ENCODE measurements at regions not wholly inside any gene's neighbourhood (a gene's known extent, or its start where the extent isn't known, plus 50 kb on each side); places are given as distances from the start of the nearest gene placed in this dataset.

DNA sequence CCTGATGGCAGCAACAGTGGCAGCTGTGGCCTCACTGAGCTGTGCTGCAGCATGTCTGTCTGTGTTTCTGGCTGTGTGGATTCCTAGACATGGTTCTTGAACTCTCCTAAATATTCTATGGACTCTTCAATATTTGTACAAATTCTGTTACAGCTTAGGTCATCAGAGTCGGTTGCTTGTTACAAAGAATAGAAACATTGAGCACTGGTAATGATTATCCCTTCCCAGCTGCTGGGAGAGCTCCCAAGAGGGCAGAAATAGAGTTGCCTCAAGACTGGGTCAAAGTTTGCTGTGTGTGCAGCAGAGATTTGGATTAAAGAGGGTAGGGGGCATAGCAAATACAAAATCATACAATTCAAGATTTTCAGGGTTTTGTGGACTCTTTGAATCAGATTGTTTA lies 337.1 kb upstream of the AKR1E2 start:
- TF ChIP-seq, protein P1, sequence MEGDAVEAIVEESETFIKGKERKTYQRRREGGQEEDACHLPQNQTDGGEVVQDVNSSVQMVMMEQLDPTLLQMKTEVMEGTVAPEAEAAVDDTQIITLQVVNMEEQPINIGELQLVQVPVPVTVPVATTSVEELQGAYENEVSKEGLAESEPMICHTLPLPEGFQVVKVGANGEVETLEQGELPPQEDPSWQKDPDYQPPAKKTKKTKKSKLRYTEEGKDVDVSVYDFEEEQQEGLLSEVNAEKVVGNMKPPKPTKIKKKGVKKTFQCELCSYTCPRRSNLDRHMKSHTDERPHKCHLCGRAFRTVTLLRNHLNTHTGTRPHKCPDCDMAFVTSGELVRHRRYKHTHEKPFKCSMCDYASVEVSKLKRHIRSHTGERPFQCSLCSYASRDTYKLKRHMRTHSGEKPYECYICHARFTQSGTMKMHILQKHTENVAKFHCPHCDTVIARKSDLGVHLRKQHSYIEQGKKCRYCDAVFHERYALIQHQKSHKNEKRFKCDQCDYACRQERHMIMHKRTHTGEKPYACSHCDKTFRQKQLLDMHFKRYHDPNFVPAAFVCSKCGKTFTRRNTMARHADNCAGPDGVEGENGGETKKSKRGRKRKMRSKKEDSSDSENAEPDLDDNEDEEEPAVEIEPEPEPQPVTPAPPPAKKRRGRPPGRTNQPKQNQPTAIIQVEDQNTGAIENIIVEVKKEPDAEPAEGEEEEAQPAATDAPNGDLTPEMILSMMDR (IDR thresholded peaks at IDR 0.05): no peak
- no peak for TF ChIP-seq POLR2A (IDR thresholded peaks at IDR 0.05)
- no peak for TF ChIP-seq EP300 (IDR thresholded peaks at IDR 0.05)
